ENCODE measurements at regions not wholly inside any gene's neighbourhood (a gene's known extent, or its start where the extent isn't known, plus 50 kb on each side); places are given as distances from the start of the nearest gene placed in this dataset.

GRCh38 chr5:165919196-165919595, 2372.2 kb upstream of the WWC1 start:
- Histone ChIP-seq H3K9me3 (ENCODE audit: control insufficient read depth, low read length) (no peaks in the 10 kb centered on the region), H3K4me1 (ENCODE audit: control insufficient read depth, insufficient read depth, low read length) (no peaks in the 10 kb centered on the region), H3K9ac (ENCODE audit: extremely low read depth, low read length, poor library complexity, severe bottlenecking) (no peak overlapping the region), H3K27me3 (ENCODE audit: control insufficient read depth, insufficient read depth, low read length, poor library complexity, severe bottlenecking) (no peaks in the 10 kb centered on the region), H3K36me3 (ENCODE audit: control insufficient read depth, insufficient read depth, low read length) (no peaks in the 10 kb centered on the region), H3K27ac (ENCODE audit: low read depth, low read length) (no peak overlapping the region), H3K4me3 (ENCODE audit: low read length) (no peak overlapping the region)
- no peak for DNase-seq
- Mint-ChIP-seq H3K4me3 (no peak overlapping the region), H3K27ac (no peak overlapping the region), H3K9me3 (no peaks in the 10 kb centered on the region), H3K4me1 (no peaks in the 10 kb centered on the region), H3K27me3 (ENCODE audit: insufficient read depth) (no peaks in the 10 kb centered on the region), H3K36me3 (ENCODE audit: low read depth) (no peaks in the 10 kb centered on the region)
- TF ChIP-seq CTCF (conservative IDR thresholded peaks at IDR 0.05) = no peak
- WGBS, 2 experiments (ENCODE audit: insufficient coverage in 1 of 2, insufficient read length in 1 of 2) = 97% methylated on average over 18 of the region's 20 CpGs; no CpG with 5 or more reads in 1 of the 2 experiments

GRCh38 chr5:165920655-165921054, 2370.8 kb upstream of the WWC1 start:
- no peak for DNase-seq
- Mint-ChIP-seq H3K4me3 (no peak overlapping the region), H3K9me3 (no peaks in the 10 kb centered on the region), H3K27me3 (ENCODE audit: insufficient read depth) (no peaks in the 10 kb centered on the region), H3K27ac (no peak overlapping the region), H3K4me1 (no peaks in the 10 kb centered on the region), H3K36me3 (ENCODE audit: low read depth) (no peaks in the 10 kb centered on the region)
- Histone ChIP-seq H3K9me3 (ENCODE audit: control insufficient read depth, low read length) (no peaks in the 10 kb centered on the region), H3K27ac (ENCODE audit: low read depth, low read length) (no peak overlapping the region), H3K4me1 (ENCODE audit: control insufficient read depth, insufficient read depth, low read length) (no peaks in the 10 kb centered on the region), H3K27me3 (ENCODE audit: control insufficient read depth, insufficient read depth, low read length, poor library complexity, severe bottlenecking) (no peaks in the 10 kb centered on the region), H3K9ac (ENCODE audit: extremely low read depth, low read length, poor library complexity, severe bottlenecking) (no peak overlapping the region), H3K36me3 (ENCODE audit: control insufficient read depth, insufficient read depth, low read length) (no peaks in the 10 kb centered on the region), H3K4me3 (ENCODE audit: low read length) (no peak overlapping the region)
- no peak for TF ChIP-seq CTCF (conservative IDR thresholded peaks at IDR 0.05)
- WGBS, 2 experiments (ENCODE audit: insufficient coverage in 1 of 2, insufficient read length in 1 of 2) = 100% methylated on average over 1 of the region's 1 CpG; no CpG with 5 or more reads in 1 of the 2 experiments

- no peaks in the 10 kb centered on the region for H3K27me3 Mint-ChIP-seq (ENCODE audit: insufficient read depth)
- whole genome bisulfite sequencing, 2 experiments (ENCODE audit: insufficient coverage in 1 of 2, insufficient read length in 1 of 2) = 90 to 95% methylated on average over 4 to 6 of the region's 6 CpGs
- no peaks in the 10 kb centered on the region for H3K27me3 ChIP-seq (ENCODE audit: control insufficient read depth, insufficient read depth, low read length, poor library complexity, severe bottlenecking)
- no peaks in the 10 kb centered on the region for H3K4me1 ChIP-seq (ENCODE audit: control insufficient read depth, insufficient read depth, low read length)
- H3K9me3 Mint-ChIP-seq = peaks cover 5% of the 10 kb centered on the region
- H3K36me3 Mint-ChIP-seq (ENCODE audit: low read depth) = no peaks in the 10 kb centered on the region
- no peak for DNase-seq
- H3K27ac ChIP-seq (ENCODE audit: low read depth, low read length) = no peak overlapping the region
- TF ChIP-seq CTCF (conservative IDR thresholded peaks at IDR 0.05) = no peak
- no peak overlapping the region for H3K27ac Mint-ChIP-seq
- no peak overlapping the region for H3K9ac ChIP-seq (ENCODE audit: extremely low read depth, low read length, poor library complexity, severe bottlenecking)
- H3K9me3 ChIP-seq (ENCODE audit: control insufficient read depth, low read length) = peaks cover 7% of the 10 kb centered on the region
- no peaks in the 10 kb centered on the region for H3K36me3 ChIP-seq (ENCODE audit: control insufficient read depth, insufficient read depth, low read length)
- H3K4me3 ChIP-seq (ENCODE audit: low read length) = no peak overlapping the region
- H3K4me3 Mint-ChIP-seq = no peak overlapping the region
- no peaks in the 10 kb centered on the region for H3K4me1 Mint-ChIP-seq
Observed at GRCh38 chr5:165928971-165929370, 2362.5 kb upstream of the WWC1 start.

Measured in endodermal cell (in vitro differentiated cells).